HEK293T (cell line): ENCODE measurements at regions not wholly inside any gene's neighbourhood (a gene's known extent, or its start where the extent isn't known, plus 50 kb on each side); places are given as distances from the start of the nearest gene placed in this dataset.

Source experiments
- BHLHE40 ChIP-seq: fragments of 450-650 bp; IDR thresholded peaks from 2 replicates; pipeline ENCODE4 v1.6.1; 2016; ENCODE audit warnings: mild to moderate bottlenecking, moderate library complexity, borderline replicate concordance
- CTBP1 ChIP-seq: fragments of 450-650 bp; IDR thresholded peaks from 2 replicates; pipeline ENCODE4 v1.6.1; 2016; ENCODE audit warnings: borderline replicate concordance
- ELF4 ChIP-seq: fragments of 450-650 bp; IDR thresholded peaks from 2 replicates; pipeline ENCODE4 v1.6.1; 2017; ENCODE audit warnings: antibody characterized with exemption
- FOXA1 ChIP-seq: fragments of 450-650 bp; IDR thresholded peaks from 2 replicates; pipeline ENCODE4 v1.6.1; 2016; ENCODE audit warnings: mild to moderate bottlenecking
- HDGF ChIP-seq: fragments of 450-650 bp; IDR thresholded peaks from 2 replicates; pipeline ENCODE4 v1.6.1; 2017; ENCODE audit warnings: antibody characterized with exemption, borderline replicate concordance
- L3MBTL2 ChIP-seq: fragments of 450-650 bp; conservative IDR thresholded peaks from 2 replicates; pipeline ENCODE4 v1.6.1; 2016; ENCODE audit warnings: mild to moderate bottlenecking
- LEF1 ChIP-seq: fragments of 450-650 bp; IDR thresholded peaks from 2 replicates; pipeline ENCODE4 v1.6.1; 2017; ENCODE audit warnings: mild to moderate bottlenecking, borderline replicate concordance
- PKNOX1 ChIP-seq: fragments of 450-650 bp; IDR thresholded peaks from 2 replicates; pipeline ENCODE4 v1.6.1; 2016
- SP1 ChIP-seq: fragments of 450-650 bp; IDR thresholded peaks from 2 replicates; pipeline ENCODE4 v1.6.1; 2017
- SUZ12 ChIP-seq: fragments of 450-650 bp; IDR thresholded peaks from 2 replicates; pipeline ENCODE4 v1.6.1; 2016; ENCODE audit warnings: mild to moderate bottlenecking
- TARDBP ChIP-seq: fragments of 450-650 bp; IDR thresholded peaks from 2 replicates; pipeline ENCODE4 v1.6.1; 2016
- ZNF384 ChIP-seq: fragments of 450-650 bp; IDR thresholded peaks from 2 replicates; pipeline ENCODE4 v1.6.1; 2016

GRCh38 chr5:17690473-17690872 is 56.2 kb downstream of the TAF11L14 start:
- TF ChIP-seq TARDBP = no peak
- TF ChIP-seq FOXA1 = no peak
- TF ChIP-seq L3MBTL2 = no peak
- TF ChIP-seq SUZ12 = no peak
- no peak for TF ChIP-seq LEF1
- no peak for TF ChIP-seq ZNF384
- TF ChIP-seq SP1 = no peak
- no peak for TF ChIP-seq BHLHE40
- no peak for TF ChIP-seq CTBP1
- no peak for TF ChIP-seq ELF4
- no peak for TF ChIP-seq HDGF
- no peak for TF ChIP-seq PKNOX1
